SIG-M5 treated with dmso at 0.1 percent for 504 hours (cell line): ENCODE measurements at regions not wholly inside any gene's neighbourhood (a gene's known extent, or its start where the extent isn't known, plus 50 kb on each side); places are given as distances from the start of the nearest gene placed in this dataset.
"Not testable (repeated sequence)": the region's sequence is repeated elsewhere in the genome, so short reads cannot be mapped to it uniquely, and the experiment has no call there.

Experiments used
- DNase-seq: peaks from one replicate; lab custom pipeline; 2025; ENCODE audit not compliant: unreplicated experiment; lab: John Stamatoyannopoulos, UW

- DNase-seq = no peak
Observed at GRCh38 chr2:21821672-21822227, 698.0 kb downstream of the TDRD15 start.

DNA sequence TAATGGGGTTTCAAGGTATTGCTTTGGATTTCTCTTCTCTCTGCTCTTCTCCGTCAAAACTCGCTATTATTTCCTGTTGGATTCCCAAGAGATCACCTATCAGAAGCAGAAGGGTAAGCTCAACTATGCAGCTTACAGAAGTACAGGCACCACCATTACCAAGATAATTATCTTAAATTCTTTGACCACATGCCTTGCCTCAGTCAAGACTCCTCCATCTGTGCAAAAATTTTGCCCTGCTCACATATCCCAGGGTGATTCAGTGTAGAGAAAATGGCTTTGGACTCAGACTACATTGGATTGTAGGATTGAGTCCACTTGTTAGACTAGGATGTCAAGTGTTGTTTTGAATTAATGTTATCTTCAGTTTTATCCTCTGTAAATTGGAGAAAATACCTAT is 698.7 kb downstream of the TDRD15 start:
- DNase-seq = no peak

DNA sequence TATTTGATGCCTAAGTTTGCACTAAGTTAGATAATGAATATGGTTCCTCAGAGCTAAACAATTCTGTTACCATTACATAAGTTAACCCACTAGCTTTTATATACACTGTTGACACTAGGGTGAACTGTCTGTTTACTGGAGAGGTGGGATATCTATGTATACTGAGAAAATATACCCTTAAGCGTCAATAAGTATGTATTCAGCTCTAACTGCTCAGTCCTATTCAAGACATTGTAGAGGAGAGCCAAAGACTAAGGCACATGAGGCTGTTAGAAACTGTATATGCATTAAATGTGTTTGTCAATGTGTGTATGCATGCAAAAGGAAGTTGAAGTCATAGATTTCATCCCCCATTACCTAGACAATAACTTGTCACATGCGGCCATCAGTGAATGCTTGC is 710.0 kb downstream of the TDRD15 start:
- DNase-seq = no peak

GRCh38 chr2:21836261-21836660 is 712.5 kb downstream of the TDRD15 start:
- no peak for DNase-seq

GRCh38 chr2:21836719-21837118 is 713.0 kb downstream of the TDRD15 start:
- DNase-seq = no peak

GRCh38 chr2:21837168-21837960 is 713.6 kb downstream of the TDRD15 start:
- no peak for DNase-seq

DNA sequence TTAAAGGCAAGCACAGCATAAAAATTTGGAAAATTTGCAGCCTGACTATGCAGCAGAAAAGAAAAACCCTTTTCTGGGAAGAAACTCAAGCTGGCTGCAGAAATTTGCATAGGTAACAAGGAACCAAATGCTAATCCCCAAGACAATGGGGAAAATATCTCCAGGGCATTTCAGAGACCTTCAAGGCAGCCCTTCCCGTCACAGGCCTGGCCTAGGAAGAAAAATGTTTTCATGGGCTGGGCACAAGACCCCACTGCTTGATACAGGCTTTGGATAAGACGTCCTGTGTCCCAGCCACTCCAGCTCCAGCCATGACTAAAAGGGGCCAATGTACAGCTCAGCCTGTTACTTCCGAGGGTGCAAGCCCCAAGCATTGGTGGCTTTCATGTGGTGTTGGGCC is 717.6 kb downstream of the TDRD15 start:
- no peak for DNase-seq

DNA sequence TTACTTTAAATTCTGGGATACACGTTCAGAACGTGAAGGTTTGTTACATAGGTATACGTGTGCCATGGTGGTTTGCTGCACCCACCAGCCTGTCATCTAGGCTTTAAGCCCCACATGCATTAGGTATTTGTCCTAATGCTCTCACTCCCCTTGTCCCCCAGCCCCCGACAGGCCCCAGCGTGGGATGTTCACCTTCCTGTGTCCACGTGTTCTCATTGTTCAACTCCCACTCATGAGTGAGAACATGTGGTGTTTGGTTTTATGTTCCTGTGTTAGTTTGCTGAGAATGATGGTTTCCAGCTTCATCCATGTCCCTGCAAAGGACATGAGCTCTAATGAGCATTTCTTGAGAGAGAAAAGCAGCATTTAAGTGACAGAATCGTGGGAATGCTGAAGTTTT is 726.6 kb downstream of the TDRD15 start:
- DNase-seq = not testable (repeated sequence)

- DNase-seq = no peak
Observed at GRCh38 chr2:21854938-21855337, 731.2 kb downstream of the TDRD15 start.

DNA sequence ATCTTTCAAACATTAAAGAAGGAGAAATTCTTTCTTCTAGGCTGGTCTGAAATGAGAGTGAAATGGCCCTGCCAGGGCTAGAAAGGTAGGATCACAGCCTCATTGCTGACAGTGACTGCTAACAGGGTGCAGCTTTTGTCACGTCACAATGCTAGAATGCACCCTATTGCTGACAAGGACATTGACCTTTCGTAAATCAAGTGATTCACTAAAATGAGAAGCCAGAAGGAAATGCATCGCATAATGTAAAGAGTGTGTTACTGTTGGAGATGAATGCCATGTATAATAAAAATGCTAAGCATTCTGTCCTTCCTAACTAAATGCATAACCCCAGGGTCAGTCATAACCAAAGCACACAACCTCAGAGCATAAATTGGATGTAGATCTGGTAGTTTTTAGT is 732.9 kb downstream of the TDRD15 start:
- no peak for DNase-seq

DNA sequence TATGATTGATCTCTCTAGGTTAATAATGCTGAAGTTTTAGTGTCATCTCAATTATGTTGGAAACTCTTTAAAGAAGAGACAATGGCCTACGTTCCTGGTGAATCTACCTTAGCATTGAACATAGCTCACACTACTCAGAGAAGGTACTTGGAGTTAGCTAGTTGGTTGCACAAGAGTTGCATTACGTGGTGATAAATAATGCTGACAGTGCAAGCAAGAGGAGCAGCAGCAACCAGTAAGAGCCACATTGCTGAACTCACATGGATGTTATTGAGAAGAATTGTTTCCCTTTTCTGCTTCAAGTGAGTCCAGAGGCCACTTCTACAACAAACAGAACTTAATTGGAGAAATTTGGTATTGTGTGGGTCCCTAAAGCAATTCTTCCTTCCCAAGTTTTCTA is 737.1 kb downstream of the TDRD15 start:
- no peak for DNase-seq

GRCh38 chr2:21866316-21866715 is 742.5 kb downstream of the TDRD15 start:
- no peak for DNase-seq

DNA sequence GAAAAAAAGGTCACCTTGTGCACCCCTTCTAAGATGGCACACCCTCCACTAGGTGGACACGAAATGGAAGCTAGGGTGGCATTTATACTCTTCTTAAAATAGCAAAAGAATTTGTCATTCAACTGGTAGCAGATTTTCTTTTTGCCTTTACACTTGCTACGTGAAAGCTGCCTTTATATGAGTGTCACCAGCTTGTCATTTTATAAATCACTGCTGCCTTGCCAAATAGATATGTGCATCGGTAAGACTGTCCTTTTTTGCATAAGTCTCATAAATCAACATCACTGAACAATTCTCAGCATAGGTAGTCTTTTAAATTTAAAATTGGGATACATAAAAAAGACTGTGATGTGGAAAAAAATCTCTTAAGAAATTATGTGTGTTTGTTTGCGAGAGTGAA is 764.1 kb downstream of the TDRD15 start:
- DNase-seq = no peak

GRCh38 chr2:21890041-21890440 is 766.3 kb downstream of the TDRD15 start:
- DNase-seq = no peak

DNA sequence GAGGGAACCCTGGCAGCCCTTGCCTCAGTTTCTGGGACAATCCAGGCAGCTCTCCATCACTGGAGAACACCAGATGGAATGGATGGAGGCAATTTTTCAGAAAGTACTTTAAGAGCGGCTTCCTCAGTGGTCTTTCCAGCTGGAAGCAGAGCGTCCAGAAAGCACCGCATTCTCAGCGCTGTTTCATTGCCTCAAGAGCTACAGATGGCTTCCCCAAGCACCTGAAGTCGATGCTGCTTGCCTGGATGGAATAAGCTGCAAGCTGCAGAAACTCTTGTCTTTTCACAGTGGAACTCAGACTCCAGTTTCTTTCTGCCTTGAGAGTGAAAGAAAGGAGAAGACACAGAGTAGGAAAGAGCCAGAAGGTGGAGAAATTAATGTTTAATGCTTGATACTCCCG is 766.9 kb downstream of the TDRD15 start:
- no peak for DNase-seq

DNA sequence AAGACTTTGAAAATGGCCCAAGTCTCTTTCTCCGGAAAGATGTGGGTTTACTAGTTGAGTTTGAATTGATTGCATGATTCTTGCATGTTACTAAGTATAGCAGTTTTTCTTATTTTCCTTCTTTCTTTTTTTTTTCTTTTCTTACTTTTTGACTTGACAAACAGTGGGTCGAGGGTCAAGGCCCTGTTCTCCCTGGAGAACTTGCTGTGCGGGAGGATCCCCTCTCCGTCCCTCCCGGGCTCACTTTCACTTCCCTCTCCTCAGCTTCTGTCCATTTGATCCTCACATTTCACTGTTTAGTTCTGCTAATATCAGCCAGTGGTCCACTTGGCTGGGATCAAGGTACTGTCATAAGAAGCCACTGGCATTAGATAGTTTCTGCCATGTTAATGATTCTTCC is 767.4 kb downstream of the TDRD15 start:
- no peak for DNase-seq

DNA sequence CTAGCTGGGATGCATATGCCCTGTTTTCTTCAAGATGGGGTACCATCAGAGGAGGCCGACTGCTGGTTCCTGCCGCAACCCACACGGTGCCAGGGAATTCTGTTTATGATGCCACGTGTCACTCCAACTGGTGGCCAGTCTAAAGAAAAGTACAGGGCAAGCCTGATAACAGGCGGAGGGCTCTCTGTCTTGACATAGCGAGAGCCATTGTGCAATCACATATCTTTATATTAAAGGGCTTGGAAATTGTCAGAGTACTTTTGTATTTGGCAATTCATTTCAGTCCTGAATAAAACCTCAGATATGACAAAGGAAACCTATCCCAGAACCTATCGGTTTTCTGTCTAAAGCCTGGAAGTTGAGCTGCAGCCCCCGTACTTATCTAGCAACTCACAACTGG is 768.4 kb downstream of the TDRD15 start:
- no peak for DNase-seq

DNA sequence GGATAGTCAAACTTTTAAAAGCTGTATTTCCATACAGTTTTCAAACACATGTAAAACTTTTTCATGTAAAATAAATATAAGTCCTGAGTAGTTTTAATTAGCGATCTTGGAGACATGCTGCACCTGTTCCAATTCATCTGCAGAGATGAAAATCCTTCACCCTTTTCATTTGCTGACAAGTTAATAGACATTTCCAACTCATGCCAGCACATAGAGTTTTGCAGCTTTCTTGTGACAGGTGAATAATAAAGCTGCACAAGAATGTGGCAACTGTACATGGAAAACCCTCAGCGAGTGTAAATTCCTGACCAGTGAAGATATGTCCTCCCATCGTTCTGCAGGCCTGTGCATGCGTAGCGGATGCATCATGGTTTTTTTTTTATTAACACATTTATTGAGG is 771.4 kb downstream of the TDRD15 start:
- no peak for DNase-seq

GRCh38 chr2:21908712-21909380 is 785.1 kb downstream of the TDRD15 start:
- DNase-seq = not testable (repeated sequence)

DNA sequence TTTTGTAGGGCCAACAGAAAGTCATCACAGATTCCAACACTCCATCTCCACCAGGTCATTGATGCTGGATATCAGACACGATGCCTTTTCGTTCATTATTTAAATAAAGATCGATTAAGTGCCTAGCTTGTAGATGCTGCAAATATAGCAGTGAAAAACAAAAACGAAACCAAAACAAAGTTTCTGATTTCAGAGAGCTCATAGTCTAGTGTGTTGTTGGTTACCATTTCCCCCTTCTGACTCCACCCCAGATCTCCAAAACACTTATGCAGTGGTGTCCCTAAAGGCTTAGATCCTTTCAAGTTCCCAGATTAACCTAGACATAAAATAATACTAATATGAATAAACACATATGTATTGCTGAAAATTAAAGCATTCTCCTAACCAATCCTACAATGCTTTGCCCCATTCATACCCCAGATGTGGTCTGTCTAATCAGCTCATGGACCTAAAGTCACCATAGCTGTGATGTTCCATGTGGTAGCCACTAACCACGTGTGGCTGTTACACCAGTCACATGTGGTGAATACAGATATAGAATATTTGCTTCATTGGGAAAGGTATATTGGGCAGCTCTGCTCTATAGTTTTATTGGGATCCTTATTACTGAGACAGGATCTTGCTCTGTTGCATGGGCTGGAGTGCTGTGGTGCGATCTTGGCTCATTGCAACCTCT is 787.2 kb downstream of the TDRD15 start:
- no peak for DNase-seq

- no peak for DNase-seq
Observed at GRCh38 chr2:21912405-21912804, 788.6 kb downstream of the TDRD15 start.

- no peak for DNase-seq
Observed at GRCh38 chr2:21915201-21915600, 791.4 kb downstream of the TDRD15 start.
